Panc1 (cell line): ENCODE measurements at regions not wholly inside any gene's neighbourhood (a gene's known extent, or its start where the extent isn't known, plus 50 kb on each side); places are given as distances from the start of the nearest gene placed in this dataset.

Experiments
- CTCF ChIP-seq: fragments of 450-650 bp; IDR thresholded peaks from 2 replicates; pipeline ENCODE4 v1.5.1; 2017; ENCODE audit warnings: mild to moderate bottlenecking
- POLR2AphosphoS5 ChIP-seq: IDR thresholded peaks from 2 replicates; pipeline ENCODE4 v1.6.1; 2012; ENCODE audit warnings: mild to moderate bottlenecking, low read depth, low read length, moderate library complexity
- REST ChIP-seq, 2 experiments: IDR thresholded peaks; 2 replicates each; pipeline ENCODE4 v1.6.1; 2011 to 2012; ENCODE audit warnings: low read depth in 2 of 2, control low read depth in 1 of 2, low read length in 1 of 2, mild to moderate bottlenecking in 1 of 2, moderate library complexity in 1 of 2; ENCODE audit not compliant: insufficient read depth in 1 of 2
- SIN3A ChIP-seq: IDR thresholded peaks from 2 replicates; pipeline ENCODE4 v1.6.1; 2012; ENCODE audit warnings: low read depth, mild to moderate bottlenecking, low read length, moderate library complexity, borderline replicate concordance; ENCODE audit not compliant: insufficient read depth

- no peak for TF ChIP-seq CTCF
- no peak for TF ChIP-seq POLR2AphosphoS5
- no peak for TF ChIP-seq REST (IDR thresholded peaks at IDR 0.05; ENCODE audit: insufficient read depth in 1 of 2, low read depth in 2 of 2, low read length in 1 of 2)
- TF ChIP-seq SIN3A, result no peak
Observed at GRCh38 chr13:81089371-81090157, 748.6 kb upstream of the SPRY2 start.
